Neural progenitor cell (in vitro differentiated cells): ENCODE measurements at regions not wholly inside any gene's neighbourhood (a gene's known extent, or its start where the extent isn't known, plus 50 kb on each side); places are given as distances from the start of the nearest gene placed in this dataset.

ENCODE experiments used
- DNase-seq: peaks from one replicate; pipeline ENCODE4 v3.0.0-alpha.2; 2016; ENCODE audit warnings: low spot score
- H2AFZ ChIP-seq: fragments of 200-600 bp; sonication (generic); replicated peaks from 2 replicates; pipeline ENCODE4 v1.6.1; 2016; ENCODE audit warnings: antibody characterized with exemption
- H3F3A ChIP-seq: fragments of 200-600 bp; sonication (generic); 2 replicates; pipeline ENCODE4 v1.6.1; 2016; ENCODE audit warnings: antibody characterized with exemption, low read depth
- H3K27ac ChIP-seq: fragments of 200-600 bp; sonication (generic); 2 replicates; pipeline ENCODE4 v1.5.1; 2016; ENCODE audit warnings: mild to moderate bottlenecking
- H3K27me3 ChIP-seq: fragments of 200-600 bp; sonication (generic); 2 replicates; pipeline ENCODE4 v1.6.1; 2016; ENCODE audit warnings: mild to moderate bottlenecking, moderate library complexity
- H3K36me3 ChIP-seq: fragments of 200-600 bp; sonication (generic); 2 replicates; pipeline ENCODE4 v1.5.1; 2016
- H3K4me1 ChIP-seq: fragments of 200-600 bp; sonication (generic); 2 replicates; pipeline ENCODE4 v1.6.1; 2016; ENCODE audit warnings: mixed run types
- H3K4me2 ChIP-seq: fragments of 200-600 bp; sonication (generic); 2 replicates; pipeline ENCODE4 v1.6.1; 2016
- H3K4me3 ChIP-seq: fragments of 200-600 bp; sonication (generic); 2 replicates; pipeline ENCODE4 v1.5.1; 2016
- H3K79me2 ChIP-seq: fragments of 200-600 bp; sonication (generic); 2 replicates; pipeline ENCODE4 v1.6.1; 2016; ENCODE audit warnings: low read depth
- H3K9ac ChIP-seq: fragments of 200-600 bp; sonication (generic); 2 replicates; pipeline ENCODE4 v1.6.1; 2016
- H3K9me3 ChIP-seq: fragments of 200-600 bp; sonication (generic); 2 replicates; pipeline ENCODE4 v1.5.1; 2016; ENCODE audit warnings: low read depth
- H4K20me1 ChIP-seq: fragments of 200-600 bp; sonication (generic); 2 replicates; pipeline ENCODE4 v1.6.1; 2016; ENCODE audit warnings: low read depth
- H3K27ac Mint-ChIP-seq: 3 replicates; pipeline ENCODE4 v1.8.0; 2021; ENCODE audit warnings: mixed read lengths
- H3K27me3 Mint-ChIP-seq: 2 replicates; pipeline ENCODE4 v1.8.0; 2022; ENCODE audit warnings: low read depth, mild to moderate bottlenecking, inconsistent platforms, moderate library complexity, mixed read lengths; ENCODE audit not compliant: insufficient read depth
- H3K36me3 Mint-ChIP-seq: 3 replicates; pipeline ENCODE4 v1.8.0; 2021; ENCODE audit warnings: mixed read lengths
- H3K4me1 Mint-ChIP-seq: 3 replicates; pipeline ENCODE4 v1.8.0; 2021; ENCODE audit warnings: mixed read lengths
- H3K4me3 Mint-ChIP-seq: 3 replicates; pipeline ENCODE4 v1.8.0; 2021; ENCODE audit warnings: mild to moderate bottlenecking, moderate library complexity, mixed read lengths
- H3K9me3 Mint-ChIP-seq: 3 replicates; pipeline ENCODE4 v1.8.0; 2020; ENCODE audit warnings: mixed read lengths
- EZH2 ChIP-seq: fragments of 200-600 bp; sonication (generic); IDR thresholded peaks from 2 replicates; pipeline ENCODE4 v1.6.1; 2017; ENCODE audit warnings: antibody characterized with exemption, mild to moderate bottlenecking, moderate library complexity
- EZH2phosphoT487 ChIP-seq: fragments of 200-600 bp; sonication (generic); IDR thresholded peaks from 2 replicates; pipeline ENCODE4 v1.6.1; 2017; ENCODE audit warnings: antibody characterized with exemption
- TF ChIP-seq, protein P1 (sequence below): fragments of 200-600 bp; sonication (generic); IDR thresholded peaks from 2 replicates; pipeline ENCODE4 v1.5.1; 2017; ENCODE audit warnings: antibody characterized with exemption, mild to moderate bottlenecking

GRCh38 chr11:106497822-106498221, 420.4 kb downstream of the AASDHPPT start:
- DNase-seq, result no peak
- Mint-ChIP-seq H3K27ac (no peak overlapping the region), H3K9me3 (no peaks in the 10 kb centered on the region), H3K4me1 (peaks cover 5% of the 10 kb centered on the region), H3K27me3 (no peaks in the 10 kb centered on the region), H3K36me3 (no peaks in the 10 kb centered on the region), H3K4me3 (no peak overlapping the region)
- H3K79me2 ChIP-seq, result no peaks in the 10 kb centered on the region
- no peak for TF ChIP-seq EZH2phosphoT487
- TF ChIP-seq, protein P1, sequence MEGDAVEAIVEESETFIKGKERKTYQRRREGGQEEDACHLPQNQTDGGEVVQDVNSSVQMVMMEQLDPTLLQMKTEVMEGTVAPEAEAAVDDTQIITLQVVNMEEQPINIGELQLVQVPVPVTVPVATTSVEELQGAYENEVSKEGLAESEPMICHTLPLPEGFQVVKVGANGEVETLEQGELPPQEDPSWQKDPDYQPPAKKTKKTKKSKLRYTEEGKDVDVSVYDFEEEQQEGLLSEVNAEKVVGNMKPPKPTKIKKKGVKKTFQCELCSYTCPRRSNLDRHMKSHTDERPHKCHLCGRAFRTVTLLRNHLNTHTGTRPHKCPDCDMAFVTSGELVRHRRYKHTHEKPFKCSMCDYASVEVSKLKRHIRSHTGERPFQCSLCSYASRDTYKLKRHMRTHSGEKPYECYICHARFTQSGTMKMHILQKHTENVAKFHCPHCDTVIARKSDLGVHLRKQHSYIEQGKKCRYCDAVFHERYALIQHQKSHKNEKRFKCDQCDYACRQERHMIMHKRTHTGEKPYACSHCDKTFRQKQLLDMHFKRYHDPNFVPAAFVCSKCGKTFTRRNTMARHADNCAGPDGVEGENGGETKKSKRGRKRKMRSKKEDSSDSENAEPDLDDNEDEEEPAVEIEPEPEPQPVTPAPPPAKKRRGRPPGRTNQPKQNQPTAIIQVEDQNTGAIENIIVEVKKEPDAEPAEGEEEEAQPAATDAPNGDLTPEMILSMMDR, result no peak
- TF ChIP-seq EZH2, result no peak
- H4K20me1 ChIP-seq, result no peaks in the 10 kb centered on the region
- H3K9me3 ChIP-seq, result no peaks in the 10 kb centered on the region
- H3K27me3 ChIP-seq, result no peaks in the 10 kb centered on the region
- no peak overlapping the region for H3K27ac ChIP-seq
- H3K4me3 ChIP-seq, result no peak overlapping the region
- H3K4me2 ChIP-seq, result no peak overlapping the region
- H3K36me3 ChIP-seq, result no peaks in the 10 kb centered on the region
- H3K9ac ChIP-seq, result no peak overlapping the region
- peak overlapping the region; percentile 26 for H2AFZ ChIP-seq
- no peaks in the 10 kb centered on the region for H3K4me1 ChIP-seq
- H3F3A ChIP-seq, result no peaks in the 10 kb centered on the region

GRCh38 chr11:106503901-106504300, 426.4 kb downstream of the AASDHPPT start:
- Histone ChIP-seq H3K27ac (no peak overlapping the region), H2AFZ (no peak overlapping the region), H3K4me3 (no peak overlapping the region), H3F3A (no peaks in the 10 kb centered on the region), H4K20me1 (no peaks in the 10 kb centered on the region), H3K27me3 (no peaks in the 10 kb centered on the region), H3K4me2 (no peak overlapping the region), H3K9me3 (no peaks in the 10 kb centered on the region), H3K4me1 (no peaks in the 10 kb centered on the region), H3K9ac (no peak overlapping the region), H3K79me2 (no peaks in the 10 kb centered on the region), H3K36me3 (no peaks in the 10 kb centered on the region)
- no peak overlapping the region for H3K27ac Mint-ChIP-seq
- H3K4me3 Mint-ChIP-seq, result no peak overlapping the region
- TF ChIP-seq EZH2phosphoT487 (no peak), EZH2 (no peak)
- TF ChIP-seq, protein P1, result no peak
- H3K27me3 Mint-ChIP-seq, result no peaks in the 10 kb centered on the region
- no peak for DNase-seq
- H3K36me3 Mint-ChIP-seq, result no peaks in the 10 kb centered on the region
- no peaks in the 10 kb centered on the region for H3K4me1 Mint-ChIP-seq
- H3K9me3 Mint-ChIP-seq, result no peaks in the 10 kb centered on the region

DNA sequence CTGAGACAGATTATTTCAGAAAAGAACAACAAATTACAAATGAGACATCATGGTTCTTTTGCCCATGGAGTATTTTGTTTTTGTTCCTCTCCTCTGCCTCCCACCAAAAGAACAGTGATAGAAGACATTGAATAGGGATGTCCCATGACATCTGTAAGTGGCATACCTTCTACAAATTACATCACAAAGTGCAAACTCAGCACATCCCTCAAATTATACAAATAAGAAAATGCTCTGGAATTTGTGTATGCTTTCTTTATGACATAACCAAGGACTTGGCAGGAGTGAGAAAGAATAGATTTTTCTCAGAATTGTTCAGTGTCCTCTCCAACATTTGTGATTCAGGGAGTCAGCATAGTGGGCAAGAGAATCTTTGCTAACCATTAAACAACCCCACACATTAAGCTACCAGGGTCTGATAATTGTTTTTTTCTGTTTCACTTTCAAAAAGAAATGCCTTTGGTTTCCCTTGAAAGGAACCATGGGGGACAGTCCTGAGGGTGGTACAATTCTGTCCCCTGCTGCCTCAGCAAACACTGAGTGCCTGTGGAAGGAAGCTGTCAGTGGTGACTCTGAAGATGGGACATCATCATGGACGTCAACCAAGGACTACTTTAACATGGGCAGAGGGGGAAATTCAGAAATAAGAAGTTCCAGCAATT, 430.3 kb downstream of the AASDHPPT start:
- no peaks in the 10 kb centered on the region for H3F3A ChIP-seq
- H3K4me1 ChIP-seq, result no peaks in the 10 kb centered on the region
- H3K9me3 ChIP-seq, result no peaks in the 10 kb centered on the region
- H3K4me1 Mint-ChIP-seq, result no peaks in the 10 kb centered on the region
- no peak overlapping the region for H3K27ac Mint-ChIP-seq
- no peak overlapping the region for H3K4me3 Mint-ChIP-seq
- no peak overlapping the region for H3K27ac ChIP-seq
- no peak for DNase-seq
- no peak overlapping the region for H3K4me3 ChIP-seq
- no peaks in the 10 kb centered on the region for H3K36me3 ChIP-seq
- H3K9ac ChIP-seq, result no peak overlapping the region
- TF ChIP-seq EZH2phosphoT487, result no peak
- TF ChIP-seq, protein P1, result no peak
- no peak for TF ChIP-seq EZH2
- H3K27me3 Mint-ChIP-seq, result peaks cover 2% of the 10 kb centered on the region
- no peaks in the 10 kb centered on the region for H4K20me1 ChIP-seq
- no peak overlapping the region for H3K4me2 ChIP-seq
- peak overlapping the region; percentile 77 for H2AFZ ChIP-seq
- no peaks in the 10 kb centered on the region for H3K27me3 ChIP-seq
- no peaks in the 10 kb centered on the region for H3K9me3 Mint-ChIP-seq
- H3K79me2 ChIP-seq, result no peaks in the 10 kb centered on the region
- no peaks in the 10 kb centered on the region for H3K36me3 Mint-ChIP-seq
